GM12891 (cell line): ENCODE measurements at regions not wholly inside any gene's neighbourhood (a gene's known extent, or its start where the extent isn't known, plus 50 kb on each side); places are given as distances from the start of the nearest gene placed in this dataset.

Experiments used
- DNase-seq: peaks from one replicate; pipeline ENCODE4 v3.0.0; 2011; ENCODE audit warnings: low spot score; ENCODE audit not compliant: insufficient read length
- FAIRE-seq: peaks from 2 replicates; lab custom pipeline; 2011; peaks lifted over from hg19 to GRCh38; lab: Jason Lieb, UNC
- PAX5 ChIP-seq: IDR thresholded peaks from 2 replicates; pipeline ENCODE4 v1.6.1; 2011; ENCODE audit warnings: low read length, moderate library complexity, mild to moderate bottlenecking; ENCODE audit not compliant: insufficient read depth, severe bottlenecking
- POLR2A ChIP-seq: IDR thresholded peaks from 2 replicates; pipeline ENCODE4 v1.6.1; 2011; ENCODE audit warnings: low read depth, low read length, control low read depth
- POLR2AphosphoS5 ChIP-seq: IDR thresholded peaks from 2 replicates; pipeline ENCODE4 v1.6.1; 2011; ENCODE audit warnings: low read depth, low read length, control low read depth
- POU2F2 ChIP-seq: IDR thresholded peaks from 2 replicates; pipeline ENCODE4 v1.6.1; 2011; ENCODE audit warnings: low read depth, mild to moderate bottlenecking, control low read depth, low read length, moderate library complexity
- SPI1 ChIP-seq: IDR thresholded peaks from 2 replicates; pipeline ENCODE4 v1.6.1; 2011; ENCODE audit warnings: low read depth, low read length, control low read depth
- TAF1 ChIP-seq: IDR thresholded peaks from 2 replicates; pipeline ENCODE4 v1.6.1; 2011; ENCODE audit warnings: low read depth, low read length, control low read depth

DNA sequence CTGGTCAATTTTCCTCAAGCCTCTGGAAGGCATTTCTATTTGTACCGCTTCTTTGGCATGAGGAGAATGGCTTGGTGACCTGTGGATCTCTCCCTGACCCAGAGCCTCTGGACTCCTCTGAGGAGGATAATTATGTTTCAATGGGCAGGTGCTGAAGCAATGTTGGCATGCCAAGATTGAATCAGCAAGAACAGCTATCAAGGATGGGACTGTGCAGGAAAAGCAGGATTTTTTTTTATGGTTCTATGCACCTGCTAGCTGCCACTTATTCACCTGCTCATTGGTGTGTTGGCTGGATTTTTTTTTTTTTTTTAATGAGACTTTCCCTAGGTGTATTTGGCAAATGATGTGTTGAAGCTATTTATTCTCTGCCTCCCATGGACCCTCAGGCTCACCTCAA lies 821.2 kb downstream of the RPA4 start:
- TF ChIP-seq POLR2A = no peak
- TF ChIP-seq POU2F2 = no peak
- no peak for DNase-seq
- no peak for FAIRE-seq

DNA sequence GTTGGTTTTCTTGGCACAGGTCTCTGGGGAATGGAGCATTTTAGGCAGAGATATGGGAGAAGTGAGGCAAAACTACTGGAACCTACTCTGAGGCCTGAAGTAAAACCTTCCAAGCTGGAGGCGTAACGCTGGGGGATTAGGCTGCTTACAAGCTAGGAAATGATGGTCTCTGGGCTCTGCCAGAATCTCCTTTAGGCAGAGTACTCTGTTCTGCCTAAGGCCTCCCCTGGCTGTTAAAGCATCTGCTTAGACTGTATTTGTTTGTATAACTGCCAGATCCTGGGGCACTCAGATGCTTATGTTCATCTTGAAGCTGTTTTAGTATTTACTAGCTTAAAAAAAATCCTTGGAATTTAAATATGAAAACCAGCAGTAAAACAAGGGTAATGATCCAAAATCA lies 822.2 kb downstream of the RPA4 start:
- no peak for DNase-seq
- TF ChIP-seq POLR2AphosphoS5 (no peak), POLR2A (no peak), PAX5 (no peak), SPI1 (no peak), POU2F2 (no peak), TAF1 (no peak)
- FAIRE-seq = no peak

DNA sequence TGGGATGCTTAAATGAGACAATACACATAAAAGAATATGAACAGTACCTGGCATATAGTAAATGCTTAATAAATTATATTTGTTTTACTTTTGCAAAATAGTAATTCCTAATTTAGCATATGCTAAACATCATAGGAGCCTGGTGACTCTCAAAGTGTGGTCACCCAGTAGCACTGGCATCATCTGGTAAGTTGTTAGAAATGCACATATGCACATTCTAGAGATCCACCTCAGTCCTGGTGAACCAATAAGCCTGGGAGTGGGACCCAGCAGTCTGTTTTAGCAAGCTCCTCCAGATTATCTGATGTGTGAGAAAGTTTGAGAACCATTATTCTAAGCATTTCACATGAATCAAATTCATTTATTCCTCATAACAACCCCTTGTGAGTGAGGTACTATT lies 830.4 kb downstream of the RPA4 start:
- DNase-seq (no peak), FAIRE-seq (no peak)
- TF ChIP-seq POLR2AphosphoS5 (no peak), POLR2A (no peak), TAF1 (no peak), POU2F2 (no peak), PAX5 (no peak), SPI1 (no peak)

DNA sequence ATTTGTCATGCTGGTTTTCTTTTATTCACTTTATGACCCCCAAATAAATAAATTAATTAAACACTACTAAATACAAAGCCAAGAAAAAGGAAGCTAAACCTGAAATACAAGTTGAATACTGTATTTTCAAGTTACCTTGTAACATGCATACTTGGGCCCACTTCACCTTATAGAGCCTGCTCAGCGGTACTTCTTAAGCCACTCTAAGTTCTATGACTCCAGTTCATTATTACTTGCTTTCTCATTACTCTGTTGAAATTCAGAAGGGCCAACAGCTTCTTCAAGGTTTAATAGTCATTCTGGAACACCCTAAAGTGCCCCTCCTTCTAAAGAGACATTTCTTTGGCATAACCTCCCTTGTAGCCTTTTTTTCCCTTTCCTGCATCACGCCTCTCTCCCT lies 844.5 kb downstream of the RPA4 start:
- no peak for TF ChIP-seq POU2F2
- TF ChIP-seq POLR2A = no peak
- no peak for TF ChIP-seq SPI1
- TF ChIP-seq PAX5 = no peak
- TF ChIP-seq TAF1 = no peak
- TF ChIP-seq POLR2AphosphoS5 = no peak
- no peak for FAIRE-seq
- DNase-seq = no peak

DNA sequence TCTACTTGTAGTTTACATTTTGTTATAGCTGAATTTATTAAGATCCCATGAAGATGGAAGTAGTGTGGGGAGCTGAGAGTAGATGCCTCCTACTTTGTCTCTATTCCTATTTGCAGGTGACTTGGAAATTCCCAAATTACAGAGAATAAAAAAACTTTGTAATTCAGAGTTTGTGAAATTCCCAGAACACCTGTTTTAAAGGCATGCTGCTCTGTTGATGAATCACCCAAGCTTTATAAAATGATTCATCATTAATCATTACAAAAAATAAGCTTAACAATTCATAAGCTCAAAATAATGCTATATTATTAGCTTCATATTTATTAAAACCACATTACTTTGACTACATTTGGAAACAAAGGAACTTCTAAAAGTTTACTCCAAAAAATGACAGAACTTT lies 856.3 kb downstream of the RPA4 start:
- FAIRE-seq = no peak
- DNase-seq = no peak
- TF ChIP-seq POLR2AphosphoS5 = no peak
- TF ChIP-seq PAX5 = no peak

DNA sequence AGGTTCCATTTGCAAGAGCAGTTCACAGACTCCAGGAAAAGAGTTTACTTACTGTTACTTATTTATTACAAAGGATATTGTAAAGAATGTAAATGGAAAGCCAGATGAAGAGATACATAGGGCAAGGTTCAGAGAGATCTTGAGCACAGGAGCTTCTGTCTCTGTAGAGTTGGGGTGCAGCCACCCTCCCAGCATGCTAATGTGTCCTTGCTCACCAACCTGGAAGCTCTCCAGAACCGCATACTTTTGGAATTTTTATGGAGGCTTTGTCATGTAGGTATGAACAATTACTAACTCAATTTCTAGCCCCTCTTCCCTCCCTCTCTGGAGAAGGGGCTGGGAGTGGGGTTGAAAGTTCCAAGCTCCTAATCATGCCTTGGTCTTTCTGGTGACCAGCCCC lies 857.2 kb downstream of the RPA4 start:
- DNase-seq (no peak), FAIRE-seq (no peak)
- TF ChIP-seq PAX5 (no peak), POLR2AphosphoS5 (no peak), SPI1 (no peak), TAF1 (no peak)

DNA sequence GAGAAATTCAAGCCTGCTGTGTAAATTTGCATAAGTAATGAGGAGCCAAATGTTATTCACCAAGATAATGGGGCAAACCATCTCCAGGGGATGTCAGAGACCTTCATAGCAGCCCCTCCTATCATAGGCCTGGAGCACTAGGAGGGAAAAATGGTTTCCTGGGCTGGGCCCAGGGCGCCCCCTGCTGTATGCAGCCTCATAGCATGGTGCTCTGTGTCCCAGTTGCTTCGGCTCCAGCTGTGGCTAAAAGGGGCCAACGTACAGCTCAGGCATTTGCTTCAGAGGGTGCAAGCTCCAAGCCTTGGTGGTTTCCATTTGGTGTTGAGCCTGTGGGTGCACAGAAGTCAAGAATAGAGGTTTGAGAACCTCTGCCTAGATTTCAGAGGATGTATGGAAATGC lies 859.3 kb downstream of the RPA4 start:
- FAIRE-seq = no peak
- TF ChIP-seq TAF1 (no peak), SPI1 (no peak), PAX5 (no peak), POLR2AphosphoS5 (no peak), POU2F2 (no peak), POLR2A (no peak)
- no peak for DNase-seq

DNA sequence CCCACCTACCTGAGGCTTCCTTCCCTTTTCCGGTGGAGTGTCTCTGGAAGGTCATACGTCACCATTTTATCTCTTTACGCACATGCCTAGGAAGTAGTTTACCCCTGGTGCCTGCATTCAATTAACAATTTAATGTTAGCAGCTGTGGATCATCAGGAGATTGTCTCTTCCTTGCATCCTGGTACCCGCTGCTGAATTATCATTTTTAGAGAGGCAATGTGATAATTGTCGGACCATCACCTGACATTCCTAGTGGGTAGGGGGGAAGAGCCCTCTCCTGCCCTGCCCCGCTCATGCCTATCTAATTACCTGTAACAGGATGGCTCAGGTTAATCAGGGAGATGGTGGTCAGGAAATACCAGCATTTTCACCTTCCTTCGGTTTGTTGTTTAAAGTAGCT lies 863.6 kb downstream of the RPA4 start:
- DNase-seq (no peak), FAIRE-seq (no peak)
- TF ChIP-seq PAX5 (no peak), POLR2A (no peak), SPI1 (no peak), POLR2AphosphoS5 (no peak), POU2F2 (no peak), TAF1 (no peak)

DNA sequence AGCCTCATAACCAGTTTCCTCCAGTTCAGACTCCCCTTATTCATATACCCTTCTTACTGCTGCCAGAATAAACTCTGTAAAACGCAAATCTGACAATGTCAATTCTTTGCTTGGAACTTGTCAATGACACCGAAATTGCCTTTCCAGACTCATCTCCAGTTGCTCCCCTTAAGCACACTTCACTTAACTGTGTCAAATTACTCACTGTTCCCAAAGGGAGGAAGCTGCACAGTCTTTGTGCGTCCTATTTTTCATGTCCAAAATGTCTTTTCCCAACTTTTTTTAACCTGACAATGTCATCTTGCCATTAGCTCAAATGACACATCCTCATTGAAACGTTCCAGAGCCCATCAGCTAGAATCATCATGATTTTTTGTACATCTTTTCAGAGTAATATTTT lies 867.3 kb downstream of the RPA4 start:
- no peak for DNase-seq
- no peak for FAIRE-seq

DNA sequence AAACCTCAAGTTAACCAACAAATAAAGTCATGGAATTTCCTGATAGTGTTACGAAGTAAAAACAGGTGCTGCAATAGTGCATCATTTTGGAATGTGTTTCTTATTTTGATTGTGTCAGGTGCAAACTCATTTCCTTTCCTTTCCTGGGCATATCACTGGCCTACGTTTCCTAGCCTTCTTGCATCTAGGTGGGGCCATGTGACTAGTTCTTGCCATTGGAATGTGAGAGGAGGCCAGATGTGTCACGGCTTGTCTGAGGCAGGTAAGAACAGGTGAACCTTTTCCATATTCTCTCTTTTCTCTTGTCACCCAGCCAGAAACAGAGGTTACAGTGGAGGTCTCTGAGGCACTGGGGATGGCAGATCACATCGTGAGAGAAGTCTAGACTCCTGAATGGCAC lies 868.0 kb downstream of the RPA4 start:
- TF ChIP-seq POLR2AphosphoS5 (no peak), SPI1 (no peak), POLR2A (no peak), POU2F2 (no peak), TAF1 (no peak), PAX5 (no peak)
- FAIRE-seq = no peak

More for the DNA sequence above, 867.3 kb downstream of the RPA4 start:
- TF ChIP-seq POLR2A (no peak), TAF1 (no peak), POLR2AphosphoS5 (no peak), POU2F2 (no peak), SPI1 (no peak), PAX5 (no peak)

DNA sequence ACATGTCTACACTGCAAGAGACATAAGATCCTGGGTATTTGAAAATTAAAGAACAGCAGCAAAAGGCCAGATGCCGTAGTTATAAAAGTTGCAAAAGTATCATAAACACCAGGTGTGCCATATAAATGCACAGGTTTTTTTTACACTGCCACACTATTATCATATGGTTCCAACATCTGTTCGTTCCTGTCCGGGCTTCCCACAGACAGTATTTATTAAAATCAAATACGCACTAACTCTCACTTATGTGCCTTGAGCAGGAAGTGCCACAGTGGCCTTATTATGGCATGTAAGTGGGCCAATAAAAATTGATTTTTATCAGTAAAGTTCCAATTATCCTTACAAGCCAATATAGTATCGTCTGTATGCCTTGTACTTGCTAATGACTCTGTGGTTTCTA lies 873.2 kb downstream of the RPA4 start:
- no peak for FAIRE-seq
- TF ChIP-seq POU2F2 = no peak
- no peak for DNase-seq

More for the DNA sequence above, 868.0 kb downstream of the RPA4 start:
- DNase-seq = no peak
